OCI-LY3 (cell line): ENCODE measurements at regions not wholly inside any gene's neighbourhood (a gene's known extent, or its start where the extent isn't known, plus 50 kb on each side); places are given as distances from the start of the nearest gene placed in this dataset.

Source experiments
- CTCF ChIP-seq: fragments of 200-600, 300-600 bp; sonication (generic); IDR thresholded peaks from 2 replicates; pipeline ENCODE4 v1.5.1; 2014; ENCODE audit warnings: antibody characterized with exemption, low read length, low read depth
- EZH2phosphoT487 ChIP-seq: fragments of 200-600 bp; shearing (Covaris generic); IDR thresholded peaks from 2 replicates; pipeline ENCODE4 v1.6.1; 2018; ENCODE audit warnings: antibody characterized with exemption, mixed run types, low read depth

GRCh38 chr6:169970306-169970988 lies 219.0 kb downstream of the ERMARD start:
- TF ChIP-seq CTCF (no peak), EZH2phosphoT487 (no peak)
